Parathyroid adenoma (tissue), 2 donors: ENCODE measurements at regions not wholly inside any gene's neighbourhood (a gene's known extent, or its start where the extent isn't known, plus 50 kb on each side); places are given as distances from the start of the nearest gene placed in this dataset.

ENCODE experiments used
- H2AFZ ChIP-seq: fragments of 300-600 bp; sonication (generic); one replicate; pipeline ENCODE4 v1.7.0; 2017; ENCODE audit warnings: antibody characterized with exemption, mild to moderate bottlenecking
- H3K27ac ChIP-seq: fragments of 300-600 bp; sonication (generic); one replicate; pipeline ENCODE4 v1.7.0; 2017
- H3K27me3 ChIP-seq: fragments of 300-600 bp; sonication (generic); one replicate; pipeline ENCODE4 v1.7.0; 2017; ENCODE audit warnings: low read length; ENCODE audit not compliant: control insufficient read depth, insufficient read depth
- H3K36me3 ChIP-seq: fragments of 300-600 bp; sonication (generic); one replicate; pipeline ENCODE4 v1.7.0; 2017; ENCODE audit warnings: low read length; ENCODE audit not compliant: control insufficient read depth, insufficient read depth
- H3K4me1 ChIP-seq: fragments of 300-600 bp; sonication (generic); one replicate; pipeline ENCODE4 v1.7.0; 2017; ENCODE audit warnings: control low read depth
- H3K4me2 ChIP-seq: fragments of 300-600 bp; sonication (generic); one replicate; pipeline ENCODE4 v1.7.0; 2017; ENCODE audit warnings: low read length
- H3K4me3 ChIP-seq: fragments of 300-600 bp; sonication (generic); one replicate; pipeline ENCODE4 v1.7.0; 2017; ENCODE audit warnings: low read depth, low read length
- H3K79me2 ChIP-seq: fragments of 300-600 bp; sonication (generic); one replicate; pipeline ENCODE4 v1.7.0; 2017; ENCODE audit warnings: control low read depth
- H3K9ac ChIP-seq: fragments of 300-600 bp; sonication (generic); one replicate; pipeline ENCODE4 v1.7.0; 2017; ENCODE audit warnings: mild to moderate bottlenecking
- H3K9me3 ChIP-seq: fragments of 300-600 bp; sonication (generic); one replicate; pipeline ENCODE4 v1.7.0; 2017; ENCODE audit warnings: low read length; ENCODE audit not compliant: control insufficient read depth
- TF ChIP-seq, protein P1 (sequence below): fragments of 300-600 bp; sonication (generic); IDR thresholded peaks from one replicate; pipeline ENCODE4 v1.7.0; 2017; ENCODE audit warnings: antibody characterized with exemption, mild to moderate bottlenecking
- donor health status: primary hyperparathyroidism.

DNA sequence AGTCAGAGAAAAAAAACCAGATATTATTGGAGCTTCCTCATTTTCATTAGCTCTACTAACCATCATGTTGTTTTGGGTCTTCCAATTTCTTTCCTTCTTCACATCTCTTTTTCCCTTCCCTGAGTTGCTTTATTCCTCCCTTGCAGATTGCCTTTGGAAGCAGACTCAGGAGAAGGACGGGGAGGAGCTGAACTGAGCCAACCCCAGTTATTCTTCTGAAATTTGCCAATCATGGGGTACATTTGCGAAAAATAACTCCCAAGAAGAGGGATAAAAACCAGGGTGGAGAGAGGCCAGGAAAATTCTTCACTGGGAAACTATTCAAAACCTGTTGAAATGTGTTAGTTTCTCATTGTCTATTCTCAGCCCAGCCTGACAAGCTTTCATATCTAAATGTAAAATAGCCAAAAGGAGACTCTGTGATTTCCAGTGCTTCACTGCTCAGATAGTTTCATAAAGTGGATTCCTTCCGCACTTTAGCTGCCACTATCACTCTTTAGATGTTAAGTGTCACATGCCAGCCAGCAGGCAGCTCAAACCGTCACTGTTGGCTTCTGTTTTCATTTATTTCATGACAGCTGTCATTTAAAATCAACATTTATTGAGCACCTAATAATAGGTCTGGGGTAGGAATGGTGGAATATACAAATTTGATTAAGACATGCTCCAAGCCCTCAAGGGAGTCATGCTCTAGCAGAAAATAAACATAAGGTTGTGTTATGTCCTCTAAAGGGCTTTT, 204.5 kb downstream of the SREK1 start:
- Histone ChIP-seq H3K36me3 (no peaks in the 10 kb centered on the region), H3K9ac (no peak overlapping the region), H3K4me1 (no peaks in the 10 kb centered on the region), H3K79me2 (no peaks in the 10 kb centered on the region), H3K27ac (no peak overlapping the region), H3K4me3 (no peak overlapping the region), H3K27me3 (no peaks in the 10 kb centered on the region), H2AFZ (no peak overlapping the region), H3K9me3 (no peaks in the 10 kb centered on the region), H3K4me2 (no peak overlapping the region)
- TF ChIP-seq, protein P1, sequence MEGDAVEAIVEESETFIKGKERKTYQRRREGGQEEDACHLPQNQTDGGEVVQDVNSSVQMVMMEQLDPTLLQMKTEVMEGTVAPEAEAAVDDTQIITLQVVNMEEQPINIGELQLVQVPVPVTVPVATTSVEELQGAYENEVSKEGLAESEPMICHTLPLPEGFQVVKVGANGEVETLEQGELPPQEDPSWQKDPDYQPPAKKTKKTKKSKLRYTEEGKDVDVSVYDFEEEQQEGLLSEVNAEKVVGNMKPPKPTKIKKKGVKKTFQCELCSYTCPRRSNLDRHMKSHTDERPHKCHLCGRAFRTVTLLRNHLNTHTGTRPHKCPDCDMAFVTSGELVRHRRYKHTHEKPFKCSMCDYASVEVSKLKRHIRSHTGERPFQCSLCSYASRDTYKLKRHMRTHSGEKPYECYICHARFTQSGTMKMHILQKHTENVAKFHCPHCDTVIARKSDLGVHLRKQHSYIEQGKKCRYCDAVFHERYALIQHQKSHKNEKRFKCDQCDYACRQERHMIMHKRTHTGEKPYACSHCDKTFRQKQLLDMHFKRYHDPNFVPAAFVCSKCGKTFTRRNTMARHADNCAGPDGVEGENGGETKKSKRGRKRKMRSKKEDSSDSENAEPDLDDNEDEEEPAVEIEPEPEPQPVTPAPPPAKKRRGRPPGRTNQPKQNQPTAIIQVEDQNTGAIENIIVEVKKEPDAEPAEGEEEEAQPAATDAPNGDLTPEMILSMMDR: no peak

DNA sequence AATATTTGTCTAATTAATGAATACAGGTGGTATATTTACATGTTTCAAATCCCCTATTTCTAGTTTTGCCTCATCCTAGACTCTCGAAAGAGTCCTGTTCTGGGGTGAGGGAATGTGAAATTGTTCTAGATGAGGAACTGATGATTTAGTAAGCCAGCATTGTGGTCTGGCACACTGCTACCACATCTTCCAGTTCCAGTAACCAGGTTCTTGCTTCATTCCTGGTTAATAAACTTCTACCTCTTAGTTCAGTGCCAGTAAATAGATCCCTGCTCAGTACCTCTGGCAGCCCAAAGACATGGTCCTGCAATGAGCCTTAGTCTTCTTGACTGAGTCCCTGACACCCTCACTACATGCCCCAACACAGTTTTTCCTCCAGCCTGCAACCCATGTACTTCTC, 207.7 kb downstream of the SREK1 start:
- Histone ChIP-seq H2AFZ (no peak overlapping the region), H3K4me3 (no peak overlapping the region), H3K9ac (no peak overlapping the region), H3K27ac (no peak overlapping the region), H3K9me3 (no peaks in the 10 kb centered on the region), H3K4me2 (no peak overlapping the region), H3K4me1 (no peaks in the 10 kb centered on the region), H3K27me3 (no peaks in the 10 kb centered on the region), H3K36me3 (no peaks in the 10 kb centered on the region), H3K79me2 (no peaks in the 10 kb centered on the region)
- TF ChIP-seq, protein P1: no peak

GRCh38 chr5:66353186-66353585, 209.1 kb downstream of the SREK1 start:
- Histone ChIP-seq H3K4me1 (no peaks in the 10 kb centered on the region), H3K27ac (no peak overlapping the region), H3K9ac (no peak overlapping the region), H3K4me2 (no peak overlapping the region), H3K36me3 (no peaks in the 10 kb centered on the region), H3K79me2 (no peaks in the 10 kb centered on the region), H3K27me3 (no peaks in the 10 kb centered on the region), H2AFZ (no peak overlapping the region), H3K9me3 (no peaks in the 10 kb centered on the region), H3K4me3 (no peak overlapping the region)
- TF ChIP-seq, protein P1: no peak

DNA sequence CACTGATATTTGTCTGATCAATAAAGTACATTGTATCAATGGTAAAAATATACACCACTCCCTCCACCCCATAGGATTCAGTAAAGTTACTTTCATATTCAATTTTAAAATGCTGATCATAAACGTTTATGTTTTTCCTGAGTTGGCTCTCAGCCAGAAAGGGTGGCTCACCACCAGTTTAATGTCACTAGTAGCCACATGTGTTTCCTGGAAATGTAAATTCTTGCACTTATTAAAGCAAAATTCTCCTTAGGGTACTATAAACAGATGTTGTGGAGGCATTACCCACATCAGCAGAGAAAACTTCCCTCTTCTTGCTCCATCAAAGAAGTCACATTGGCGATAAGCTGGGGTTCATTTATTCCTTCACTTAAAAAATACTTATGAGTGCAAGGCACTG, 210.3 kb downstream of the SREK1 start:
- H3K27ac ChIP-seq: no peak overlapping the region
- TF ChIP-seq, protein P1: no peak

DNA sequence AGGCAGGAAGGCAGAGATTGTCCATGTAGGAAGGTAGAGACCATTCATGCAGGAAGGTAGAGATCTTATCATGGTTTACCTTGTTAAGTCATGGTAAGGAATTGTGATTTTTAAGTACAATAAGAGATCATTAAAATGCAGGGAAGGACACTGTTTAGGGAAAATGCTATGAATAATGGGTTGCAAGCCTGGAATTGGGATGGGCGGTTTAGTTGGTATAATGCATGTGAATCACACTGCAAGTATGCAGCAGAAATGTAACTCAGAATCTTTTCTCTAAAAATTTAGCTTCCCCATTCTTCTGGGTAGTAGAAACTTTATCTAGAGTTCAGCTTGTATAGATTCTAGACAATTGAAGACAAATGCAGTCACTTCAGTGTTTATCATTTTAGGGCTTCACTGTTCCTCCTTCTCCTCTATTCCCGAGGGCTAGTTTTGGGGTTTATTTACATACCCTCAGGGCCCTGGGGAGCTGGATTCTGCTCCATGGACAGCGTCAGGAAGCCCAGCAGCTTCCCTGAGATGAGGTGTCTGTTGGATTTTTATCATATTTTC, 212.0 kb downstream of the SREK1 start:
- no peaks in the 10 kb centered on the region for H3K79me2 ChIP-seq
- no peak overlapping the region for H2AFZ ChIP-seq
- no peak overlapping the region for H3K27ac ChIP-seq
- no peaks in the 10 kb centered on the region for H3K9me3 ChIP-seq
- no peak overlapping the region for H3K4me3 ChIP-seq
- H3K36me3 ChIP-seq: no peaks in the 10 kb centered on the region
- H3K4me2 ChIP-seq: no peak overlapping the region
- no peak overlapping the region for H3K9ac ChIP-seq
- TF ChIP-seq, protein P1: no peak
- no peaks in the 10 kb centered on the region for H3K27me3 ChIP-seq
- no peaks in the 10 kb centered on the region for H3K4me1 ChIP-seq

More for the DNA sequence above, 210.3 kb downstream of the SREK1 start:
- no peaks in the 10 kb centered on the region for H3K4me1 ChIP-seq
- no peaks in the 10 kb centered on the region for H3K79me2 ChIP-seq
- H3K4me2 ChIP-seq: no peak overlapping the region
- no peaks in the 10 kb centered on the region for H3K27me3 ChIP-seq
- no peak overlapping the region for H3K9ac ChIP-seq
- H2AFZ ChIP-seq: no peak overlapping the region
- H3K4me3 ChIP-seq: no peak overlapping the region
- no peaks in the 10 kb centered on the region for H3K36me3 ChIP-seq
- no peaks in the 10 kb centered on the region for H3K9me3 ChIP-seq
